GM18909 (cell line): ENCODE measurements at regions not wholly inside any gene's neighbourhood (a gene's known extent, or its start where the extent isn't known, plus 50 kb on each side); places are given as distances from the start of the nearest gene placed in this dataset.
"Not testable (repeated sequence)": the region's sequence is repeated elsewhere in the genome, so short reads cannot be mapped to it uniquely, and the experiment has no call there.

Experiments used
- ATAC-seq: cut with Tn5 transposase; IDR thresholded peaks from one replicate; pipeline ENCODE4 v1.9.1; 2021; ENCODE audit warnings: mild to moderate bottlenecking; ENCODE audit not compliant: unreplicated experiment, poor library complexity

DNA sequence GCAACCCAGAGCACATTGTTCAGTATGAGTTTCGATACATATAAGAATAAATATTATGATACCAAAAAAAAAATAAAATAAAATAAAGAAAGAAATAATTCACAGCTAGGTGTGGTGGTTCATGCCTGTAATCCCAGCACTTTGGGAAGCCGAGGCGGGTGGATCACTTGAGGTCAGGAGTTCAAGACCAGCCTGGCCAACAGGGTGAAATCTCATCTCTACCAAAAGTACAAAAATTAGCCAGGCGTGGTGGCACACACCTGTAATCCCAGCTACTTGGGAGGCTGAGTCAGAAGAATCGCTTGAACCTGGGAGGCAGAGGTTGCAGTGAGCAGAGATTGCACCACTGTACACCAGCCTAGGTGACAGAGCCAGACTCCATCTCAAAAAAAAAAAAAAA lies 258.9 kb downstream of the MYCN start:
- ATAC-seq, result not testable (repeated sequence)

DNA sequence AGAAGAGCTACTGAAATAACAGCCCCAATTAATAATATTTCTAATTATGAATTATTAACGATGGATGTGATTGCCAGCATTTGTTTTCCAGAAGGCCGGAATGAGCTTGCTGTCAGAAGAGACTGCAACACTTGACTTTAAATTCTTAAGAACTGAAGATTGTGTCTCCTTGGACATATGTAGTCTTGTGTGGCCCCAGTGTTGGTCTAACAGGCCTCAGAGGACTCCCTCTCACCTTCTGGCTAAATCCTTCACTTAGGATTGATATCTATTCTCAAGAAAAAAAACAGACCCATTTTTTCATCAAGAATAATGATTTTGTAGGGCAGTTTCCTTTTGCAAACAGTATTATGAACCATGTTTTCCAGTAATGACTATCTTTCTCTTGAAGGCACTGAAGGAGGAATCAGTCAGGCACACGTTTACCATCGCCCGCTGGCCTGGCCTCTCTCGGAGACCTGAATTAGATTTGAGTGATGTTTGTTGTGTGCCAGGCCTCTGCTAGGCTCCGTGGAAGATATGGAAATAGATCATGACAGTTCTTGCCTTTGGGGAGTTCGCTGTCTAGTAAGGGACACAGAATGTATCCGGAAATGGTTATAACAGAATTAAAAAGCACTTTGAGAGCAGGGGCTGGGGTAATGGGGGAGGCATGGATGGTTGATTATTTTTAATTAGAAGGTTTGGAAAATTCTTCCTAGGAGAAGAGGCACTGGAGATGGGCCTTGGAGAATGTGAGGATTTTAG lies 258.0 kb downstream of the MYCN start:
- no peak for ATAC-seq

- no peak for ATAC-seq
These were observed 257.3 kb downstream of the MYCN start for GRCh38 chr2:16197504-16198147.

DNA sequence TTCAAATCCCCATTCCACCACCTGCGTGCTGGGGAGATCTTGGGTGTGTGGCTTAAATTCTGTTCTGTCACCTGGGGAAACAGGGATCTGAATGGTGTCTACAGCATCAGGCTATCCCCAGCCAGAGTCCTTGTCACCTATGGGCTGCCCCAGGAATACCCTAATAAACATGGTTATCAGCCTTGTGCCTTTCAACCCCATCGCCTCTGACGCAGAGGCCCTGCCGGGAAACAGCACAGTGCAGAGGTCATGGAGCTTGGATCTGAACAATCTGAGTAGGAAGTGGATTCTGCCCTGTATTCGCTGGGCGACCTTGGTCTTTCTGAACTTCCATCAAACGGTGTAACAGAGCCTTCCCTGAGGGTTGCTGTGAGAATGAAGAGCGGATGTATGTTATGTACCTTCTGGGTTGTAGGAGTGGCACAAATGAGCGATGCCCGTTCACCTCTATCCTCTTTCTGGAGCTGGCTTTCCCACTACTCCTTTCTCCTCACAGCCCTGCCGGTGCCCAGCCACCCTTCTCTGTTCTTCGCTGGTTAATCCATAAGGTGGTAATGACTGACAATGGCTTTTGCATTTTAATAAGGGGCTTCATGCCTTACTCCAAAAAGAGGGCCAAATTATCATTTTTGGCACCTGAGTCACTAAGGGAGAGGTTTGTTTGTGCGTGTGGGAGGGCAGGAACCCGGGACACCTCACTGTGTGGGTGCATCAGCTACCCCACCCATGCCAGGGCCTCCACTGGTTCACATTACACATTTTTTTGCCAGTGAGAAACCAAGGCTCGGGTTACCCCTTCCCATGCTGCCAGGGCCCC lies 256.5 kb downstream of the MYCN start:
- ATAC-seq, result no peak

DNA sequence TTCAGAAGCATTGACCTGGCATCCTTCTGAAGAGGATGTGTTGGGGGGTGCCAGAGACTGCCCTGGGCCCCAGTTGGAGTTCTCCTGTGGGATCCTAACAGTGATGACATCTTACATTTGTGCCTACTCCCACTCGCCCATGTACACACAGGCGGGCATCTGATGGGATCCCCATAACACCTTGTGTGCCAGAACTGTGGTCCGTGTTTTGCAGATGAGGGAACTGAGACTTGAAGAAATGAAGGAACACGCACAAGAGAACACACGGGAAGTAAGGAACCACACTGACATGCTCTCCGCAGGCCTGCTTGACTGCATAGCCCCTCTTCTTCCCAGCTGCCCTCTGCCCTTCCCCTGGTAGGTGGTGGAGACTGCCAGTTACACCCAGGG lies 255.3 kb downstream of the MYCN start:
- ATAC-seq, result no peak

DNA sequence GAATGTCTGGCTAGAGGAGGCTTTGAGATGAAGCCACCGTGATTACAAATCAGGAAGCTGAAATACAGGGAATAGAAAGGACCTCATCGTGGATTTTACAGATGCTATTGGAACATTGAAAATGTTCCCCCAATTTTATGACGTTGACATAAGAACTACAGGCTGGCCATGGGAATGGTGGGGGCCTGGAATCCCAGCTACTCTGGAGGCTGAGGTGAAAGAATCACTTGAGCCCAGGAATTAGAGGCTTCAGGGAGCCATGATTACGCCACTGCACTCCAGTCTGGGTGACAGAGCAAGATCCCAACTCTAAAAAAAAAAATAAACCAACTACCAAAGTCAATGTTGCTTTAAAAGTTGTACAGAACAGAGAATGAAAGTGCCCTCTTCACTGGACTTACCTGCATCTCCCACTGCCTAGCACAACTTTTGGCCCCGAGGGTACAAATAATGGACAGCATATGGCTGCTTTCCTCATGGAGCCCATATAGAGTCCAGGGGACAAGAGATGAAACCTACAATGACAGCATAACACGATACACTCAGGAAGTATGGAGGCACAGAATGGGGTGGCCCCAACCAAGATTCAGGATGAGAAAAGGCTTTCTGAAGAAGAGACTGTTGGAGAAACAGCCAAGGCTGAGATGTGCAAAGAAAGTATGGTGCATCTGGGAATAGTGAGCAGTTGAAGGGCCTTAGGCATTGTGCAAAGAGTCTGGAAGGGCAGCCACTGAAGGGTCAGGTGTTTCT lies 254.8 kb downstream of the MYCN start:
- ATAC-seq, result no peak

DNA sequence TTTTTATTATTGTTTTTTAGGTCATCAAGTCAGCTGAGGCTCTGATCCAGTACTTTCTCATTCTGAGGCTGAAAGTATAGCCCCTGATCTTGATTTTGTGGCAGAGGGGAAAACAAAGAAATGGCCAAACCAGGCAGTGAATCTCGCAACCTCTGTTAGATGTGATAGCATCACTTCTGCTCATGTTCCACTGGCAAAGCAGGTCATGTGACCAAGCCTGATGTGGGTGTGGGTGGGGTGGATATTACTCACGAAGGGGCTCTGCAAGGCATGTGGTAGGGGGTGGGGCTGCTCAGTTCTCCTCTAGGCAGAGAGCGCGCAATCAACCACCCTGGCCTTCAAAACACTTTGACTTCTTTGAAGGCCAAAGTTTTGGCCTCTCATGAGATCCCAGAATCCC lies 254.2 kb downstream of the MYCN start:
- no peak for ATAC-seq

- ATAC-seq, result no peak
These were observed 253.7 kb downstream of the MYCN start for GRCh38 chr2:16194096-16194390.

GRCh38 chr2:16192416-16193216 lies 252.3 kb downstream of the MYCN start:
- ATAC-seq, result no peak

- no peak for ATAC-seq
These were observed 251.3 kb downstream of the MYCN start for GRCh38 chr2:16191431-16192200.

DNA sequence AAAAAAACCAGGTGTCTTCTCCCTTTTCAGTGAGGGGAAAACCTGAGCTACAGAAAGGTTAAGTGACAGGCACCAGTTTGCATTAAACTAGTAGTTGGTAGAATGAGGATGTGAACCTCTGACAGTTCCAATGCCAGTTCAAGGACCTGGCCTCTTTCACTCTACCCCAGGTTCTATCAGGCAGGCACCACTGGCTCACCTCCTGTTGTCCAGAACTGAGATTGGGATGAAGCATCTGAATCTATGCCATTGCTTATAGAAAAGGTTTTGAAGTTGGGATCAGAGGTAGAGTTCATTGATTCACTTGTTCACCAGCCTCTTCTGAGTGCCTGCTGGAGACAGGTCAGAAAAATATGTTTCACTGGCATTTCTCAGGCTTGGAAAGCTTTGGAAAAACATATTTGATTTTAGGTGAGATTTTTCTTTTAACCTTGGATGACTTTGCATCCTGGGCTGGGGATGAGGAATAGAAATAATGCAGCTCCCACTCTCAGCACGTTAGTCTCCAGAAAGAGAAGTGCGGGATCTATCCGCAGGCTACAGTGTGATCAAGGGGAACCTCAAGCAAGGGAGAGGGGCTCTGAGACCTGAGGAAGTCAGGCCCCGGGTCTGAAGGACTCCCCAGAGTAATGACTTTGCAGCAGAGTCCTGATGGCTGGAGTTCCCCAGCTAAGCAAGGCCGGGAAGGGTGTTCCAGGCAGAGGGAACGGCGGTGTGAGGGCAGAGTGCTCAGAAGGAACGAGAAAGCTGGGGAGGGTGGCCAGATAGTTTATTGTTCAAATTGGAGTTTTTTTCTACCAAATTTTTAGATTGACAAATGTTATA lies 250.3 kb downstream of the MYCN start:
- ATAC-seq, result no peak

GRCh38 chr2:16189836-16190160 lies 249.4 kb downstream of the MYCN start:
- no peak for ATAC-seq

DNA sequence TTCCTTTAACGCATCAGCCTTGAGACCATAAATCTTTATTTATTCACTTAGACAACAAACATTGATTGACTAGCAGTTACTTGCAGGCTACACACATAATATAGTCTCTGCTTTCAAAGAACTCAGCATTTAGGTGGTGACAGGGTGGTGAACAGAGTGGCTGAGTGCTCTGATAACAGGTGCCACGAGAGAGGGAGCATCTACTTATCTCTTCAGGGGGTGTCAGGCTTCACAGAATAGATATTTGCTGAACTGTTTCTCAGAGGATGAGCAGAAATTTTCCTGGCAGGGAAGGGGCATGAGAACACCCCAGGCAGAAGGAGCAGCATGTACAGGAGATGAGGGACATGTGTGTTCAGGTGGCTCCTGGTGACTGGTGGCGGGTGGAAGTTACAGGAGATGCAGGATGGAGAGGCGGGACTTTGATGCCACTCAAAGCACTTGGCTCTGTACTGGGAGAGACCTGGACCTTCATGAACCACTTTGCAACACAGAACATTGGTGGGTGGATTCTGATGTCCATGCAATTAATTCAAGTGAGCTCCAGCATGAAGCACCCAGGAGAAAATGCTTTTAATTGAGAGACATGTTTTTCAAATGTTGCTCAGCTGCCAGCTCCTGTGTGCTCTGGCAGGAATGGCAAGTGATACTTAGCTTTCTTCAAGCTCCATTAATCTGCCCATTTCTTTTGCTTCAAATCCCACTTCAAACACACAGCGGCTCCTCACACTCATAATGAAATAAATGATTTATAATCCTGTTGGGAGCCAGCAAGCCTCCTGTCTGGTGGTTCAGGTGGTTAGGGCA lies 248.9 kb downstream of the MYCN start:
- no peak for ATAC-seq

GRCh38 chr2:16188261-16188890 lies 248.0 kb downstream of the MYCN start:
- no peak for ATAC-seq

DNA sequence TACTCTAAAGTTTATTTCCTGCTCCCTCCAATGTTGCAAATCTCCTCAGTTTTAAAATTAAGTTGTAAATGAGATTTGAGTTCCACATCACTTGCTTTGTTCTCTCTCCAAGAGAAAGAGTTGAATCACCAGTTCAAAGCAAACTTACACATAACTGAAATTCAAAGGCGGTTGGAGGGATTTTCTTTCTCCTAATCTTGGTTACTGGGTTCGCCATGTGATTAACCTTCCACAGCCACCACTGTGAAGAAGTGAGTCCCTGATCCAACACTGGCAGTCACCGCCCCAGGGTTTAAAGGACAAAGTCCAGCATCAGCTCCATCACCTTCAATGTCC lies 247.1 kb downstream of the MYCN start:
- no peak for ATAC-seq

DNA sequence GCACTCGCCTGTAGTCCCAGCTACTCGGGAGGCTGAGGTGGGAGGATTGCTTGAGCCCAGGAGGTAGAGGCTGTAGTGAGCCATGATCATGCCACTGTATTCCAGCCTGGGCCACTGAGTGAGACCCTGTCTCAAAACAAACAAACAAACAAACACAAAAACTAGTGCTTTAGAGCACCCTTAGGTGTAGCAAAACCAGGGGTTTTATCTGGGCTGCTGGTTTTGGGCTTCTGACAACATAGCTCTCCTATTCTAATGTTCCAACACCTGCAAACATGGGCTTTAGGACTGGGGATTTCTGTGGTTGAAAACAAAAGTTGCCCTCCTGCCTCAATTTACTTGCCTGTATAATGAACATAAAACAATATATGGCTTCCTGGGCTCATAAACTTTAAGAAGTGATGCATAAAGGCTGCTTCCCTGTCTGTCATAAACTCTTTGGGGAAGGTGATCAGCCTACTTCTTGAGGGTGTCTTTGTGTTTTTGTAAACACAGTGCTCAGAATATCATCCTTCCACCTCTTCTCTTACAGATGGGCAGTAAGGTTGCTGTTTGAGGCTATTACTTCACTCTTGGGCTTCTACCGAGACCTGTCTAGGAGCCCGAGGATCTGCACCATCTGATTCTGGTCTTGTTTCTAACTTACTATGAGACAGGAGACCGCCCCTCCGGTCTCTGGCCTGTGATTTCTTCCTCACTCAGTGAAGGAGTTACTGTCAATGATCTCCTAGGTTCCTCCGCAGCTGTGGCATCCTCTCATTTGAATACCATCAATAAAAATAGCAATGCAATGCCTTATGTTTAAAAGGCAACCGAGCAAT lies 246.5 kb downstream of the MYCN start:
- ATAC-seq, result peak; percentile 76
